HepG2 (cell line): ENCODE measurements at regions not wholly inside any gene's neighbourhood (a gene's known extent, or its start where the extent isn't known, plus 50 kb on each side); places are given as distances from the start of the nearest gene placed in this dataset.

Source experiments
- CTCF ChIP-seq: sonication (generic); formaldehyde crosslinking; IDR thresholded peaks from 2 replicates; pipeline ENCODE4 v1.5.0; 2020; ENCODE audit warnings: mild to moderate bottlenecking, missing genetic modification reagents, moderate library complexity
- EZH2 ChIP-seq: conservative IDR thresholded peaks from 2 replicates; pipeline ENCODE4 v1.6.1; 2012; ENCODE audit warnings: mild to moderate bottlenecking, low read depth, low read length, moderate library complexity
- NFATC3 ChIP-seq: sonication (generic); formaldehyde crosslinking; IDR thresholded peaks from 2 replicates; pipeline ENCODE4 v1.5.1; 2020; ENCODE audit warnings: mild to moderate bottlenecking, missing genetic modification reagents
- NFRKB ChIP-seq: fragments of 450-650 bp; IDR thresholded peaks from 2 replicates; pipeline ENCODE4 v1.6.1; 2017
- PAXIP1 ChIP-seq: sonication (generic); formaldehyde crosslinking; conservative IDR thresholded peaks from 2 replicates; pipeline ENCODE4 v1.4.0; 2020; ENCODE audit warnings: mild to moderate bottlenecking, missing genetic modification reagents, moderate library complexity
- POLR2AphosphoS5 ChIP-seq: IDR thresholded peaks from 2 replicates; pipeline ENCODE4 v1.6.1; 2012; ENCODE audit warnings: low read depth, low read length
- RARA ChIP-seq: IDR thresholded peaks from 2 replicates; pipeline ENCODE4 v1.6.1; 2016; ENCODE audit warnings: missing genetic modification reagents, missing compliant biosample characterization
- SIN3A ChIP-seq: IDR thresholded peaks from 2 replicates; pipeline ENCODE4 v1.6.1; 2011; ENCODE audit warnings: low read depth, mild to moderate bottlenecking, control low read depth, low read length, borderline replicate concordance
- TAF1 ChIP-seq: sonication (generic); formaldehyde crosslinking; IDR thresholded peaks from 2 replicates; pipeline ENCODE4 v1.4.0; 2020; ENCODE audit warnings: missing genetic modification reagents
- YY1 ChIP-seq: IDR thresholded peaks from 2 replicates; pipeline ENCODE4 v1.6.1; 2011; ENCODE audit warnings: low read length, low read depth, moderate library complexity, mild to moderate bottlenecking; ENCODE audit not compliant: insufficient read depth, insufficient replicate concordance
- ZNF232 ChIP-seq: sonication (generic); formaldehyde crosslinking; IDR thresholded peaks from 2 replicates; pipeline ENCODE4 v1.4.0; 2020; ENCODE audit warnings: missing genetic modification reagents, borderline replicate concordance
- ZNF484 ChIP-seq: sonication (generic); formaldehyde crosslinking; IDR thresholded peaks from 2 replicates; pipeline ENCODE4 v1.5.1; 2020; ENCODE audit warnings: mild to moderate bottlenecking, low read depth, missing genetic modification reagents, borderline replicate concordance

DNA sequence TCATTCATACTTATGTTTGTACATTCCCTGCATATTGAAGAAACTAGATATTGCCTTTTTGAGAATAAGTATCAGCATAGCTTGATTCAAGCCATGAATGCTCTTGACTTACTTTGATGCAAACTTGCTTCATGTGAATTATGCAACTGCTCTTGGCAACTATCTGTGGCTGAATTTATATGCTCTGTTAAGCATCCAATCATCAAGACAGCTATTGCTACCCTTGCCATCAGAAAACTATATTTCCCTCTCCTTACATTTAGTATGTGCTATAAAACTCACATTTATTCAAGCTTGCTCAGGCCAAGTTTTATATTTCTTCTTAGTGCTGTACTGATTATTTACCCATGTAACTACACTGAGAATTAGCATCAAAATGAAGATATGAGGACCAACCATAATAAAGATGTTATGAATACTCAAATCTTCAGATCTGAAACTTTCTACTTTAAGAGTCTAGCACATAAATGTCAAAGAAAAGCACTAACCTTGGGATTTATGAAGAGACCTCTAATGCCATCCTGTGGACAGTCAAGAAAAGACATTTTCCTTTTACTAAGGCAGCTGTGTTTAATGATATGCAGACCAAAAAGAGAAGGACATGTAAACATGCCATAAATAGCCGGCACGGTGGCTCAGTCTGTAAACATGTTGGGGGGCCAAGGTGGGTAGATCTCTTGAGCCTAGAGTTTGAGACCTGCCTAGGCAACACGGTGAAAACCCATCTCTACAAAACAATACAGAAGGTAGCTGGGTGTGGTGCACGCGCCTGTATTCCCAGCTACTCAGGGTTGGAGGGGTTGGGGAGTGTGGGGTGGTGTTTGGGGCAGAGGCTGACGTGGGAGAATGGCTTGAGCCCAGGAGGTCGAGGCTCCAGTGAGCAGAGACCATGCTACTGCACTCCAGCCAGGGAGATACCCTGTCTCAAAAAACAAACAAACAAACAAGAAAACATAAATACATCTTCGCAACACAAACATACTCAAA lies 267.0 kb upstream of the TYRP1 start:
- TF ChIP-seq EZH2 (no peak), YY1 (no peak), POLR2AphosphoS5 (no peak), PAXIP1 (CRISPR knock-in tag) (no peak), RARA (CRISPR knock-in tag) (no peak), NFRKB (no peak), NFATC3 (CRISPR knock-in tag) (no peak), TAF1 (CRISPR knock-in tag) (no peak), SIN3A (no peak), ZNF484 (CRISPR knock-in tag) (no peak), ZNF232 (CRISPR knock-in tag) (no peak), CTCF (no peak)
